ENCODE measurements at regions not wholly inside any gene's neighbourhood (a gene's known extent, or its start where the extent isn't known, plus 50 kb on each side); places are given as distances from the start of the nearest gene placed in this dataset.

DNA sequence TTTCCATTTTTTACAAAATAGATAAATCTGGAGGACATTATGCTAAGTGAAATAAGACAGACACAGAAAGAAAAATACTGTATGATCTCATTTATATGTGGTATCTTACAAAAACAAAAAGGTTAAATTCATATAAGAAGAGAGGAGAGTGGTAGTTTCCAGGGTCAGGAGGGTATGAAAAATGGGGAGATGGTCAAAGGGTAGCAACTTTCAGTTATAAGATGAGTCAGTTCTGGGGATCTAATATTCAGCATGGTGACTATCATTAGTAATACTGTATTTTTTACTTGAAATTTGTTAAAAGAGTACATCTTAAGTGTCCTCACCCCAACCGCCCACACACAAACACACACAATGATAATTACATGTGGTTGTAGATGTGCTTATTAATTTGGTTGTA is 1250.1 kb downstream of the SORCS1 start:
- TF ChIP-seq AR (CRISPR knock-in tag; IDR thresholded peaks at IDR 0.05) (no peak), IRF2 (CRISPR knock-in tag; IDR thresholded peaks at IDR 0.05; ENCODE audit: borderline replicate concordance, low read depth) (no peak)
- TF ChIP-seq, protein P1, sequence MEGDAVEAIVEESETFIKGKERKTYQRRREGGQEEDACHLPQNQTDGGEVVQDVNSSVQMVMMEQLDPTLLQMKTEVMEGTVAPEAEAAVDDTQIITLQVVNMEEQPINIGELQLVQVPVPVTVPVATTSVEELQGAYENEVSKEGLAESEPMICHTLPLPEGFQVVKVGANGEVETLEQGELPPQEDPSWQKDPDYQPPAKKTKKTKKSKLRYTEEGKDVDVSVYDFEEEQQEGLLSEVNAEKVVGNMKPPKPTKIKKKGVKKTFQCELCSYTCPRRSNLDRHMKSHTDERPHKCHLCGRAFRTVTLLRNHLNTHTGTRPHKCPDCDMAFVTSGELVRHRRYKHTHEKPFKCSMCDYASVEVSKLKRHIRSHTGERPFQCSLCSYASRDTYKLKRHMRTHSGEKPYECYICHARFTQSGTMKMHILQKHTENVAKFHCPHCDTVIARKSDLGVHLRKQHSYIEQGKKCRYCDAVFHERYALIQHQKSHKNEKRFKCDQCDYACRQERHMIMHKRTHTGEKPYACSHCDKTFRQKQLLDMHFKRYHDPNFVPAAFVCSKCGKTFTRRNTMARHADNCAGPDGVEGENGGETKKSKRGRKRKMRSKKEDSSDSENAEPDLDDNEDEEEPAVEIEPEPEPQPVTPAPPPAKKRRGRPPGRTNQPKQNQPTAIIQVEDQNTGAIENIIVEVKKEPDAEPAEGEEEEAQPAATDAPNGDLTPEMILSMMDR (IDR thresholded peaks at IDR 0.05): no peak
- TF ChIP-seq, protein P2, sequence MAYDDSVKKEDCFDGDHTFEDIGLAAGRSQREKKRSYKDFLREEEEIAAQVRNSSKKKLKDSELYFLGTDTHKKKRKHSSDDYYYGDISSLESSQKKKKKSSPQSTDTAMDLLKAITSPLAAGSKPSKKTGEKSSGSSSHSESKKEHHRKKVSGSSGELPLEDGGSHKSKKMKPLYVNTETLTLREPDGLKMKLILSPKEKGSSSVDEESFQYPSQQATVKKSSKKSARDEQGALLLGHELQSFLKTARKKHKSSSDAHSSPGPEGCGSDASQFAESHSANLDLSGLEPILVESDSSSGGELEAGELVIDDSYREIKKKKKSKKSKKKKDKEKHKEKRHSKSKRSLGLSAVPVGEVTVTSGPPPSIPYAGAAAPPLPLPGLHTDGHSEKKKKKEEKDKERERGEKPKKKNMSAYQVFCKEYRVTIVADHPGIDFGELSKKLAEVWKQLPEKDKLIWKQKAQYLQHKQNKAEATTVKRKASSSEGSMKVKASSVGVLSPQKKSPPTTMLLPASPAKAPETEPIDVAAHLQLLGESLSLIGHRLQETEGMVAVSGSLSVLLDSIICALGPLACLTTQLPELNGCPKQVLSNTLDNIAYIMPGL (CRISPR knock-in tag; IDR thresholded peaks at IDR 0.05): no peak
